OCI-LY3 (cell line): ENCODE measurements at regions not wholly inside any gene's neighbourhood (a gene's known extent, or its start where the extent isn't known, plus 50 kb on each side); places are given as distances from the start of the nearest gene placed in this dataset.

Experiments used
- CTCF ChIP-seq: fragments of 200-600, 300-600 bp; sonication (generic); IDR thresholded peaks from 2 replicates; pipeline ENCODE4 v1.5.1; 2014; ENCODE audit warnings: antibody characterized with exemption, low read length, low read depth
- EZH2phosphoT487 ChIP-seq: fragments of 200-600 bp; shearing (Covaris generic); IDR thresholded peaks from 2 replicates; pipeline ENCODE4 v1.6.1; 2018; ENCODE audit warnings: antibody characterized with exemption, mixed run types, low read depth

DNA sequence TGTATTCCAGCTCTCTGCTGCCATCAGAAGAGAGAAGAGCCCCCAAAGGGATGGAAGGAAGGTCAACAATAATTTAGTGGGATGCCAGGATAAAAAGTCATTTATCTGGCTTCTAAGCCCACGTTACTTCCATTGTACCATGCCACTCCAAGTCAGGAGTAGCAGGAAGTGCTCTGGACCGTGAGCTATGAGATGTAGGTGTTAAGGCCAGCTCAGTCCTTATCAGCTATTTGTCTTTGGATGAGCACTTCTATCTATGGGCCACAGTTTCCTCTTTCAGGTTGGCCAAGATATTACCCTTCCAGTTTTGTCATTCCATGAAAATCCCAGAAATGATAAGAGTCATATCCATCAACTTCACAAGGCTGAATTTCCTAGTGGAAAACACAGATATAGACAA, 119.4 kb upstream of the CACUL1 start:
- TF ChIP-seq CTCF (no peak), EZH2phosphoT487 (no peak)
